ENCODE measurements at regions not wholly inside any gene's neighbourhood (a gene's known extent, or its start where the extent isn't known, plus 50 kb on each side); places are given as distances from the start of the nearest gene placed in this dataset.

GRCh38 chr4:13081830-13082229 lies 402.3 kb downstream of the RAB28 start:
- Histone ChIP-seq H3K14ac (replicated peaks; ENCODE audit: low read depth, low read length) (no peak overlapping the region), H2AK9ac (replicated peaks; ENCODE audit: low read depth, low read length, poor library complexity) (no peak overlapping the region), H4K20me1 (ENCODE audit: insufficient read depth, low read length) (no peaks in the 10 kb centered on the region), H3K56ac (ENCODE audit: extremely low read depth, insufficient read depth, low read length) (no peak overlapping the region), H2AK5ac (ENCODE audit: low read depth, low read length) (no peak overlapping the region), H2BK5ac (ENCODE audit: low read depth, low read length, poor library complexity, severe bottlenecking) (no peak overlapping the region), H3K27ac (ENCODE audit: insufficient read depth, low read length) (no peak overlapping the region), H3K36me3 (ENCODE audit: control insufficient read depth, insufficient read depth, low read length) (no peaks in the 10 kb centered on the region), H3K23ac (ENCODE audit: low read depth, low read length) (no peak overlapping the region), H2BK120ac (ENCODE audit: low read depth, low read length) (no peak overlapping the region), H3K79me1 (ENCODE audit: low read depth in 1 of 2, low read length in 2 of 2) (no peaks in the 10 kb centered on the region), H3K4me2 (ENCODE audit: low read depth, low read length) (no peak overlapping the region), H3K4me3 (ENCODE audit: insufficient read depth, low read depth, low read length) (no peak overlapping the region), H3K9me3 (ENCODE audit: control insufficient read depth, insufficient read depth, low read length) (peaks cover 13% of the 10 kb centered on the region), H2BK15ac (ENCODE audit: low read depth, low read length) (no peak overlapping the region), H3K4ac (ENCODE audit: low read depth, low read length) (no peak overlapping the region), H4K8ac (ENCODE audit: low read depth in 2 of 2, low read length in 2 of 2) (no peak overlapping the region), H2AFZ (replicated peaks; ENCODE audit: low read length, poor library complexity) (no peak overlapping the region), H3K27me3 (ENCODE audit: control insufficient read depth, insufficient read depth, low read length) (no peaks in the 10 kb centered on the region), H3K9ac (ENCODE audit: low read depth, low read length) (no peak overlapping the region), H4K91ac (ENCODE audit: insufficient read depth, low read depth, low read length) (no peak overlapping the region), H4K5ac (ENCODE audit: low read depth, low read length) (no peak overlapping the region), H3K4me1 (ENCODE audit: control insufficient read depth, insufficient read depth, low read length) (no peaks in the 10 kb centered on the region), H2BK20ac (ENCODE audit: low read depth, low read length) (no peak overlapping the region), H3K18ac (ENCODE audit: low read depth, low read length) (no peak overlapping the region), H3K9me1 (ENCODE audit: insufficient read depth, low read length) (no peaks in the 10 kb centered on the region)
- in situ Hi-C loops (cut with MboI; ENCODE audit: low sequenced_read_pairs): no loop called here
- ATAC-seq (ENCODE audit: low read depth): no peak
- TF ChIP-seq FOS (IDR thresholded peaks at IDR 0.05; ENCODE audit: low read depth, low read length) (no peak), NFE2L2 (IDR thresholded peaks at IDR 0.05; ENCODE audit: low read depth, low read length) (no peak), BHLHE40 (IDR thresholded peaks at IDR 0.05; ENCODE audit: low read depth, low read length) (no peak), ELK1 (IDR thresholded peaks at IDR 0.05; ENCODE audit: borderline replicate concordance, low read depth, low read length) (no peak), SMC3 (IDR thresholded peaks at IDR 0.05; ENCODE audit: low read depth, low read length) (no peak), USF2 (IDR thresholded peaks at IDR 0.05; ENCODE audit: low read depth, low read length) (no peak)
- no TSS peak for BruUV-seq (replicated peaks)
- POLR2A ChIA-PET (ENCODE audit: unreplicated experiment): no interaction called here
- intact Hi-C loops (cut with micrococcal nuclease): no loop called here
- DNase-seq: no peak
- CTCF ChIA-PET: no interaction called here
- dilution Hi-C loops (cut with HindIII; ENCODE audit: low sequenced_read_pairs, unreplicated experiment): no loop called here
